ENCODE measurements at regions not wholly inside any gene's neighbourhood (a gene's known extent, or its start where the extent isn't known, plus 50 kb on each side); places are given as distances from the start of the nearest gene placed in this dataset.
A peak's percentile ranks its signal among the peaks of the same experiment; 100 is the strongest.

- peaks cover 3% of the 10 kb centered on the region; the same call in 1 of the 3 replicates for H3K36me3 Mint-ChIP-seq (ENCODE audit: low read depth)
- H3K4me1 Mint-ChIP-seq, result peaks cover 17% of the 10 kb centered on the region
- Histone ChIP-seq H3K36me3 (ENCODE audit: insufficient read depth) (no peaks in the 10 kb centered on the region), H3K4me2 (no peak overlapping the region), H3K79me2 (replicated peaks; ENCODE audit: insufficient read depth) (no peaks in the 10 kb centered on the region), H4K20me1 (replicated peaks; ENCODE audit: insufficient read depth) (no peaks in the 10 kb centered on the region), H3K4me1 (ENCODE audit: insufficient read depth) (peaks cover 7% of the 10 kb centered on the region; the same call in 1 of the 2 replicates), H3K4me3 (no peak overlapping the region), H3K9me2 (ENCODE audit: insufficient read depth) (no peaks in the 10 kb centered on the region), H3K27me3 (ENCODE audit: insufficient read depth) (no peaks in the 10 kb centered on the region), H3F3A (replicated peaks; ENCODE audit: low read depth) (0 out of 2 replicates have a peak, but pooled peaks cover 3% of the 10 kb centered on the region), H2AFZ (no peak overlapping the region), H3K27ac (ENCODE audit: low read depth) (no peak overlapping the region)
- DNase-seq (ENCODE audit: low spot score) (no peak), ATAC-seq (peak; percentile 39; the same call in 2 of the 3 replicates)
- no peak overlapping the region for H3K27ac Mint-ChIP-seq
- H3K9me3 Mint-ChIP-seq, result no peaks in the 10 kb centered on the region; the same call in 2 of the 3 replicates
- TF ChIP-seq NANOG (IDR thresholded peaks at IDR 0.05; ENCODE audit: borderline replicate concordance) (no peak), CREB1 (CRISPR knock-in tag; IDR thresholded peaks at IDR 0.05; ENCODE audit: low read depth) (no peak), EZH2 (IDR thresholded peaks at IDR 0.05; ENCODE audit: low read depth, unreplicated experiment) (no peak), ETS1 (IDR thresholded peaks at IDR 0.05) (no peak)
- TF ChIP-seq, protein P1, sequence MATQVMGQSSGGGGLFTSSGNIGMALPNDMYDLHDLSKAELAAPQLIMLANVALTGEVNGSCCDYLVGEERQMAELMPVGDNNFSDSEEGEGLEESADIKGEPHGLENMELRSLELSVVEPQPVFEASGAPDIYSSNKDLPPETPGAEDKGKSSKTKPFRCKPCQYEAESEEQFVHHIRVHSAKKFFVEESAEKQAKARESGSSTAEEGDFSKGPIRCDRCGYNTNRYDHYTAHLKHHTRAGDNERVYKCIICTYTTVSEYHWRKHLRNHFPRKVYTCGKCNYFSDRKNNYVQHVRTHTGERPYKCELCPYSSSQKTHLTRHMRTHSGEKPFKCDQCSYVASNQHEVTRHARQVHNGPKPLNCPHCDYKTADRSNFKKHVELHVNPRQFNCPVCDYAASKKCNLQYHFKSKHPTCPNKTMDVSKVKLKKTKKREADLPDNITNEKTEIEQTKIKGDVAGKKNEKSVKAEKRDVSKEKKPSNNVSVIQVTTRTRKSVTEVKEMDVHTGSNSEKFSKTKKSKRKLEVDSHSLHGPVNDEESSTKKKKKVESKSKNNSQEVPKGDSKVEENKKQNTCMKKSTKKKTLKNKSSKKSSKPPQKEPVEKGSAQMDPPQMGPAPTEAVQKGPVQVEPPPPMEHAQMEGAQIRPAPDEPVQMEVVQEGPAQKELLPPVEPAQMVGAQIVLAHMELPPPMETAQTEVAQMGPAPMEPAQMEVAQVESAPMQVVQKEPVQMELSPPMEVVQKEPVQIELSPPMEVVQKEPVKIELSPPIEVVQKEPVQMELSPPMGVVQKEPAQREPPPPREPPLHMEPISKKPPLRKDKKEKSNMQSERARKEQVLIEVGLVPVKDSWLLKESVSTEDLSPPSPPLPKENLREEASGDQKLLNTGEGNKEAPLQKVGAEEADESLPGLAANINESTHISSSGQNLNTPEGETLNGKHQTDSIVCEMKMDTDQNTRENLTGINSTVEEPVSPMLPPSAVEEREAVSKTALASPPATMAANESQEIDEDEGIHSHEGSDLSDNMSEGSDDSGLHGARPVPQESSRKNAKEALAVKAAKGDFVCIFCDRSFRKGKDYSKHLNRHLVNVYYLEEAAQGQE (IDR thresholded peaks at IDR 0.05; ENCODE audit: unreplicated experiment), result no peak
- H3K27me3 Mint-ChIP-seq (ENCODE audit: insufficient read depth, low read depth, poor library complexity), result peaks cover 10% of the 10 kb centered on the region
- H3K4me3 Mint-ChIP-seq, result no peak overlapping the region
These were observed 87.1 kb upstream of the HEY2 start for GRCh38 chr6:125662296-125662695.

GRCh38 chr6:125665295-125665814 lies 84.1 kb upstream of the HEY2 start:
- Histone ChIP-seq H3K27me3 (ENCODE audit: insufficient read depth) (no peaks in the 10 kb centered on the region), H2AFZ (no peak overlapping the region), H3K79me2 (replicated peaks; ENCODE audit: insufficient read depth) (no peaks in the 10 kb centered on the region), H3K9me2 (ENCODE audit: insufficient read depth) (peaks cover 8% of the 10 kb centered on the region), H3K4me3 (no peak overlapping the region), H3F3A (replicated peaks; ENCODE audit: low read depth) (0 out of 2 replicates have a peak, but pooled peaks cover 3% of the 10 kb centered on the region), H4K20me1 (replicated peaks; ENCODE audit: insufficient read depth) (no peaks in the 10 kb centered on the region), H3K4me1 (ENCODE audit: insufficient read depth) (peaks cover 6% of the 10 kb centered on the region; the same call in 1 of the 2 replicates), H3K27ac (ENCODE audit: low read depth) (no peak overlapping the region), H3K36me3 (ENCODE audit: insufficient read depth) (no peaks in the 10 kb centered on the region; the same call in 1 of the 2 replicates), H3K4me2 (no peak overlapping the region)
- no peaks in the 10 kb centered on the region; the same call in 2 of the 3 replicates for H3K9me3 Mint-ChIP-seq
- no peak overlapping the region for H3K27ac Mint-ChIP-seq
- peaks cover 15% of the 10 kb centered on the region; the same call in 2 of the 3 replicates for H3K36me3 Mint-ChIP-seq (ENCODE audit: low read depth)
- H3K27me3 Mint-ChIP-seq (ENCODE audit: insufficient read depth, low read depth, poor library complexity), result peaks cover 2% of the 10 kb centered on the region
- peaks cover 16% of the 10 kb centered on the region for H3K4me1 Mint-ChIP-seq
- DNase-seq (ENCODE audit: low spot score) (no peak), ATAC-seq (no peak)
- no peak overlapping the region for H3K4me3 Mint-ChIP-seq
- no peak for TF ChIP-seq POLR2AphosphoS5 (IDR thresholded peaks at IDR 0.05; ENCODE audit: low read depth)
- TF ChIP-seq CTCF (conservative IDR thresholded peaks at IDR 0.05; ENCODE audit: low read depth in 2 of 2), result no peak
- no peak for TF ChIP-seq STAT1 (IDR thresholded peaks at IDR 0.05; ENCODE audit: unreplicated experiment)
- TF ChIP-seq JUNB (IDR thresholded peaks at IDR 0.05; ENCODE audit: unreplicated experiment), result no peak
- TF ChIP-seq EZH2phosphoT487 (IDR thresholded peaks at IDR 0.05; ENCODE audit: unreplicated experiment), result no peak
- TF ChIP-seq CREB1 (CRISPR knock-in tag; IDR thresholded peaks at IDR 0.05; ENCODE audit: low read depth), result no peak

Data from GM23338 (cell line).